ENCODE measurements at regions not wholly inside any gene's neighbourhood (a gene's known extent, or its start where the extent isn't known, plus 50 kb on each side); places are given as distances from the start of the nearest gene placed in this dataset.

DNA sequence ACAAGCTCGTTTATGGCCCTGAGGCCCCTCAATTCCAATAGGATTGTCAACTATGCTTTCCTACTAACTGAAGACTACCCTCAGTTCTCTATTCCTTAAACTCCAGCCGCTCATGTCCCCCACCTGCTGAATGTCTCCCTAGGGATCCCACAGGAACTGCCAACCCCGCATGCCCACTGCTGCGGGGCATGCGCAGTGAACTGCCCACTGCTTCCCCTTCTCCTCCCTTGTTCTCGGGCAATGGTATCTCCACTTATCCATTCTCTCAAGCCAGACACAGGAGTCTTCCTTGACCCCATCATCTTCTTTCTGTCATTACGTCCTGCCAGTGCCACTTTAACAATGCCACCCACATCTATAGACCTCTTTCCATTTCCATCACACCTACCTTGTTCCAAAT lies 90.0 kb downstream of the FGF18 start:
- DNase-seq (ENCODE audit: low spot score) = no peak

GRCh38 chr5:171512397-171512796 lies 93.0 kb downstream of the FGF18 start:
- no peak for DNase-seq (ENCODE audit: low spot score)

- DNase-seq (ENCODE audit: low spot score) = no peak
Measured at GRCh38 chr5:171513591-171513990, 94.1 kb downstream of the FGF18 start.

- DNase-seq (ENCODE audit: low spot score) = no peak
Measured at GRCh38 chr5:171518916-171519315, 99.5 kb downstream of the FGF18 start.

DNA sequence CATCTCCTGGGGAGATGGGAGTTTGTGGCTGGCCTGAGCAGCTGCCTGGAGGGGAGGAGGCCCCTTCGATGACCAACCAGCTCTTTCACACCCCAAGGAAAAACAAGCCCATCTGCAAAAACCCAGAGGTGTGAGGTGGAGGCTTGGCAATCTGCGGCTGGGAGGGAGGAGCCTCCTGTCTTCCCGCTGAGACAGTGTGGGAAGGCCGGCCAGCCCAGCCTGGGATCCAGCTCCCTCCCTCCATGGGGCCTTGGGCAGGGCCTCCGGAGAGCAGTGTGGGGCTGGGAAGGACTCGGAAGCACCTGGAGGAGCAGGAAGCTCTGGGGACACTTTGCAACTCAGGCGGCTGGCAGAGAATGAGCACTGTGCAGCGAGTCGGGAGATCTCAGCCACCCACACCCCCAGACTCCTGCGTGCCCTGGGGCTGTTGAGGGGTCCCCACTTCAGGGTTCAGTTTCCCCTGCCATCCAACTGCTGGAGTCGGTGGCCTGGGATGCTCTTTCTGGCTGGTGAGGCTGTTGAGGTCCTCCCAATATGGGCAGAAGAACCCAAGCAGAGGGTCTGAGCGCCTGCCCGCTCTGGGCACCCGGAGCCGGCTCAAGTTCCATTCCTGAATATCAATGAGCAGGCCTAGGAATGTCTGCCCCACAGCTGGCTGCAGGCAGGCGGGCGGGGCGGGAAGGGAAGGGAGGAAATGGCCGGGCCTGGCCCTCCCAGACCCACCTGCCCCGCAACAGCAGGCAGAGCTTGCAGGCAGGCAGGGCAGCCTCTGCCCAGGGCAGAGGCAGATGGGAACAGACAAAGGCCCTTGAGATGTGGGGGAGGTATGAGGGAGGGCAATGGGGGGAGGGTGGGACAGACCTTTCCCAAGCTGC lies 101.1 kb downstream of the FGF18 start:
- no peak for DNase-seq (ENCODE audit: low spot score)

DNA sequence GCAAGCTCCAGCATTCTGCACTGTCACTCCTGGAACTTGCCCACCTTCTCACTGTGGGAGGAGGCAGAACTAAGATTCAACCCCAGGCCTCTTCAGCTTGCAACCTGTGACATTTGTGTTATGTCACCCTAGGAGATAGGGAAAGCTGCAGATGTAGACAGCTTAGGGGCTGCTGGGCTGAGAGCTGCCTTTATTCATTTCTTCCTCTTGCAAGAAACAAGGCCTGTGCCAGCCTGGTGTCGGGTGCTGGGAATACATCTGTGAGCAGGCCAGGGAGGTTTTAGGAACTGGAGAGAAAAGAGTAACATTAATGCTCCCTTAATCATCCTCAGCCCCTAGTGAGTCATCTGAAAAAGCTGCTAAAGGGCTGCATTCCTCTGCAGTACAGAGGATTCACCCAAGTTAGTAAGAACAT lies 101.8 kb downstream of the FGF18 start:
- DNase-seq (ENCODE audit: low spot score) = peak; percentile 67

- DNase-seq (ENCODE audit: low spot score) = no peak
Measured at GRCh38 chr5:171521679-171522078, 102.2 kb downstream of the FGF18 start.

- no peak for DNase-seq (ENCODE audit: low spot score)
Measured at GRCh38 chr5:171523781-171524180, 104.3 kb downstream of the FGF18 start.

DNA sequence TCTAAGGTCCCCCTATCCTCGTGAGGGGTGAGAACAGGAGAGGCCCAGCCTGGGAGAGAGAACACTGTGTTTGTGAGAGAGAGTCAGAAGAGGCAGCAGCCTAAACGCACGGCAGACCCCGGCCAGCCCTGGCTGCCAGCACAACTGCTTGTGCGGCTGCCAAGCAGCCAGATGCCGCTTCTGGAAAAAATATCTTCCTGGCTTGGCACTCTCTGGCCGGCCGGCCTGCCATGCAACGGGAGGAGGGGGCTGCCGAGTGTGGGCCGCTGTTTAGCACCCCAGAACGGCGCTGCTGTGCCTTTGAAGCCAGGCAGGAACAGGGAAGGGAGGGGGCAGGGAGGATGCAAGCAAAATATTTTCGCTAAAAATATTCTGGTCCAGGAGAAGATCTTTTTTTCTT lies 105.0 kb downstream of the FGF18 start:
- no peak for DNase-seq (ENCODE audit: low spot score)

DNA sequence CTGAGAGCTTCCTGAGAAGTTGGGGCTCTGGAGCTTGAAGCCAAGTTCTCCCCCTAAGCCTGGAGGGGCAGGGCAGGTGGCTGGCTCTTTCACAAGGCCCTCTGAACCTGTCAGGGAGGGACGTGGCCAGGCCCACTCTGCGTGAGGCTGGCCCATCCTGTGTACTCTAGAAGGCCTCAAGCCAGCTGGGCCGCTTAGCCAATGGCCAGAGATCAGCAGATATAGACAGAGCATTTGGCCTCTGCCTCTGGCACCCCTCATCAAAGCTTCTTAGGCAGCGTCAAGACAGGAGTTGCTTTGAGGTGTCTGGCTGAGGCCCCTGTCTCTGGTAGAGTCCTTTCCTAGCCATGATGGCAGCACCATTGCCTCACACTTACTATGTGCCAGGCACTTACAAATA lies 105.6 kb downstream of the FGF18 start:
- DNase-seq (ENCODE audit: low spot score) = no peak

- DNase-seq (ENCODE audit: low spot score) = no peak
Measured at GRCh38 chr5:171528036-171528435, 108.6 kb downstream of the FGF18 start.

DNA sequence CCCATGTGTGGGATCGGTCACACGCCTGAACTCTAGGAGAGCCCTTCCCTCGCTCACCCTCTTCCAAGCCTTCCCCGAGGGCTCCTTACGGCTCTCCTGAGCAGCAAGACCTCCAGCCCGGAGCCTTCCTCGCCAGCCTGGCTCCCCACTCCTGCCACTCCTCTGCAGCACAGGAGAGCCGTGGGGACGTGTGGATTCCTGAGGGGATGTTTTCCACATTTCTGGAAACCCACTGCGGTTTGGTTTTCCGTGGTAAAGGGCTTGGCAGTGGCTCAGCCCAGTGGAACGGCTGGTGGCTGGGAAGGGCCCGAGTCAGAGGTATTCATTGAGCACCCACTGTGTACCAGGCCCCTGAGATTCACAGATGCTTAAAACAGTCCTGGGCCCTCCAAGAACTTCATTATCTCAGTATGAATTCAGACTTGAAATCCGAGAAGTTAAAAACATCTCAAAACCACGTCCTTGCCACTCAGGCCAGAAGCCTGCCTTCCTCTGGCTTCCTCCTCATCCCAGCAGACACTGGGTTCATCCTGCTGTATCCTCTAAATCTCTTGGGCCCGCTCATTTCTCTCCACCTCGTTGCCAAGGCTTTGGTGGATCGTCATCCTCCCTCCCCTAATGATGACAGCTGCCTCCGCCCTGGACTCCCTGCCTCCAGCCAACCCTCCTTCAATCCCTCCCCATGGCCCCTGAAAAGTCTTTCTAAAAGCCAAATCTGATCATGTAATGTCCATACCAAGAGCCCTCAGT lies 109.6 kb downstream of the FGF18 start:
- DNase-seq (ENCODE audit: low spot score) = no peak

DNA sequence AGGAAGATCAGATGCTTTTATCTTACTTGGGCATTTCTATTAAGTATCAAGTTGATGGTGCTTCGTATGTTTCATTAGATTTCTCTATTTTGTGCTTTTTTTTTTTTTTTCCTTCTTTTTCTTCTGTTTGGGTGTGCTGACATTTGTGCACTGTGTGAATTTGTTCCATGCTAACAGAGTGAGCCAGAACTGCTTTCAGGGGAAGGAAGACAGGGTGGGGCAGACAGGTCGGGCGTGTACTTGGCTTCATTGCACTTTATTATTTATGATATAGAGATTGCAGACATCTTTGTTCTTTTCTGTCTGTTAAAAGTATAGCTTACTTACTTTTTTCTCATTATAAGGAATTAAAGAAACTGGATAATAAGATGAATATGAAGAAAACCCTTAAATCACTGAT lies 112.2 kb downstream of the FGF18 start:
- no peak for DNase-seq (ENCODE audit: low spot score)

DNA sequence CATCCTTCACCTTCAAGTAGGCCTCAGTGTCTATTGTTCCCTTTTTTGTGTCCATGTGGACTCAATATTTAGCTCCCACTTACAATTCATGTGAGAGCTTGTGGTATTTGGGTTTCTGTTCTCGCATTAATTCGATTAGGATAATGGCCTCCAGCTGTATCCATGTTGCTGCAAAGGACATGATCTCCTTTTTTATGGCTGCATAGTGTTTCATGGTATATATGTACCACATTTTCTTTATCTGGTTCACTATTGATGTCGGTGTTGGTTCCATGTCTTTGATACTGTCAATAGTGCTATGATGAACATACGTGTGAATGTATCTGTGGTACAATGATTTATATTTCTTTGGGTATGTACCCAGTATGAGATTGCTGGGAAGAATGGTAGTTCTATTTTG lies 113.7 kb downstream of the FGF18 start:
- DNase-seq (ENCODE audit: low spot score) = no peak

GRCh38 chr5:171534043-171534895 lies 114.8 kb downstream of the FGF18 start:
- DNase-seq (ENCODE audit: low spot score) = no peak

GRCh38 chr5:171535162-171535561 lies 115.7 kb downstream of the FGF18 start:
- no peak for DNase-seq (ENCODE audit: low spot score)

DNA sequence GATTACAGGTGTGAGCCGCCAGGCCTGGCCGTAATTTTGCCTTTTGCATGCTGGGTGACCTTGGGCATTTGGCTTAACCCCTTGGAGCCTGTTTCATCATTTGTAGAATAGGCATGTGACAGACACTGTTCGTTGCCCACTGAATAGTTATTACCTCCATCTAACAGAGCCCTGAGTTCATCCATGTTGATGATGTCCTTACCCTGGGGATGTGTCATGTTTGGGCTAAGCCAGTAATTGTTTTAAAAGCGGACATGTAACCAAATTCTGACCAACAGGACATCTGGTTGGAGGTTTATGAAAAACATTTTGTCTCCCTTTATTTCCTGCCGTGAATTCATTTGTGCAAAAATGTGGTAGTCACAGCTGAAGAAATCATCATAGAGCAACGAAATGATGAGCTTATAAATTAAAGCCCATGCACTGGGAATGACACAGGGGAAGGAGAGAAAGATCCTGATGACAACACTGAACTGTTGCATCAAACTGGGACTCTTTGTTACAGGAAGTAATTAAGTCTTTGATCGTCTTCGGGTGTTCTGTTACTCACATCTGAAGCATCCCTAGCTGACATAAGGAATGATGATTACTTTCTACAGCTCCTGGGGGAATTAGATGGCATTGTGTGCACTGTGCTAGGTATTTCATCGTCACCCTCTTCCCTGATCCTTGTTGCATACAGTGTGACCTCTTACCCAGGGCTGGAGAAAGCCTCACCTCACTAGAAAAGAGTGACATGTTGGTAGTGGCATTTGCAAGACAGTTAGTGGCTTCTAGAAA lies 117.8 kb downstream of the FGF18 start:
- DNase-seq (ENCODE audit: low spot score) = no peak

- no peak for DNase-seq (ENCODE audit: low spot score)
Measured at GRCh38 chr5:171537923-171538537, 118.6 kb downstream of the FGF18 start.

GRCh38 chr5:171538681-171539080 lies 119.2 kb downstream of the FGF18 start:
- no peak for DNase-seq (ENCODE audit: low spot score)

DNA sequence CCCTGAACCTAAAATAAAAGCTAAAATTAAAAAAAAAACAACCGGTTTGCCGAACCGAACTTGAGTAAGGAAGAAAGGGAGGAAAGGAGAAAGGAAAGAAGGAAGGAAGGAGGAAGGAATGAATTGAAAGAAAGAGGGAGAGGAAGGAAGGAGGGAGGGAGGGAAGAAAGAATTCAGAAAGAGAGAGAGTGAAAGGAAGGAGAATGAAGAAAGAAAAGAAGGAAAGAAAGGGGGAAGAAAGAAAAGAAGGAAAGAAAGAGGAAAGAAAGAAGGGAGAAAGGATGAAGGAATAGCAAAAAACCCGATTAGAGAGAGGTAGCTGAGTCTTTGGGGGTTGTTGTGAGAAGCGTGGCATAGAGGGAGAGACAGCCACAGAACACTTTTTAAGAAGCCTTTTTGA lies 121.4 kb downstream of the FGF18 start:
- DNase-seq (ENCODE audit: low spot score) = no peak

DNA sequence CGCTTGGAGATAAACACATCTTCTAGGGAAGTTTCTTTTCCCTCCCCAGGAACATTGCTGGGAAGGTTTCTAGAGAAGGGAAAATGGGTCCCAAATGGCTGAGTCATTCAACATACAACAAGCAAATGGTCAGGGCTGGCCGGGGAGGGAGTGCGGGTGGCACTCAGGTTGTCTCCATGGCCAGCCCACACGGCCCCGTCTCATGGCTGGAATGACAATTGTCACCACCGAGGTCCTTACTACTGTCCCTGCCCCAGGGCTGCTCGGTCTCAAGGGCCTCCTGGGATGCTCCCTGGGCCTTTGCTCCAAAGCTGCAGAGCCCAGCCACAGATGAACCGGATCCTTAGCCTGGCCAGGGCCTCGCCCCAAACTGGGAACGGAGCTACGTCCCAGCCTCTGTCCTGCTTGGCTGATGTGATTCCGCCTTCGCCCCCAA lies 121.9 kb downstream of the FGF18 start:
- no peak for DNase-seq (ENCODE audit: low spot score)
